HG03378 (cell line): ENCODE measurements at regions not wholly inside any gene's neighbourhood (a gene's known extent, or its start where the extent isn't known, plus 50 kb on each side); places are given as distances from the start of the nearest gene placed in this dataset.

Experiments used
- ATAC-seq: cut with Tn5 transposase; IDR thresholded peaks from one replicate; pipeline ENCODE4 v1.9.1; 2021; ENCODE audit warnings: mild to moderate bottlenecking, moderate library complexity; ENCODE audit not compliant: unreplicated experiment

- ATAC-seq: no peak
Observed at GRCh38 chr6:3997177-3997770, 81.7 kb downstream of the FAM217A start.

DNA sequence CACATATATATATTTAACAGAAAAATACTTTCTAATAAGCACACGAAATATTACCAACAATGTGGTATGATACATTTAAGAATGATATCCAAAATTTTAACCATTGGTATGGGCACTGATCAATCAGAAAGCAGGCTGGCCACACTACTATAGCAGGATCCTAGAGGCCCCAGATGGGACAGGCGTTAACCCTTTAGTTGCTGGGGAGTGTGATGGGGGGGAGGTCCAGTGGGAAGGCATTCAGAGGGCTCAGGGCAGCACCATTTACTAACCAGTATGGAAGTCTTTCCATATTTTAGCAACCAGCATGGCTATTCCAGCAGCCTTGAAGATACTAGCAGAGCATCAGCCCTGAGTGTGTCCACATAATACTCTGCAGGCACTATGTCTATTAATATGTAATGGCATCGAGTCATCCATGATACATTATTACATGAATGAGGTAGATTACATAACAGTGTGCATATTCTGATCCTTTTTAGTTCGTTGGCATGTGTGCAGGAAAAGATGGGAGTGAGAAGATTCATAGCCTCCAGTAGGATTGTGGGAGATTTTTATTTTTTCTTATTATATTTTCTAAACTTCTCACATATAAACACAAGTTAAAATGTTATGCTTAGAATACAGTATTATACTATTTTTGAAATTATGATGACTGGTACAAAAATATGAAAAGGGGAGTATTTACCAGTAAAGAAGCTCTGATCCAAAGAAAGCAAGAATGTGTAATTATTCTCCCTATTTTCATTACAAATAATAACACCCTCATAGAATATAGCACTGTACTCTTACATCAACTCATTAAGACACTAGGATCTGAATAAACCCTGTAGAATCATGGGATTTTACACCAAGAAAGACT lies 78.9 kb downstream of the FAM217A start:
- no peak for ATAC-seq

DNA sequence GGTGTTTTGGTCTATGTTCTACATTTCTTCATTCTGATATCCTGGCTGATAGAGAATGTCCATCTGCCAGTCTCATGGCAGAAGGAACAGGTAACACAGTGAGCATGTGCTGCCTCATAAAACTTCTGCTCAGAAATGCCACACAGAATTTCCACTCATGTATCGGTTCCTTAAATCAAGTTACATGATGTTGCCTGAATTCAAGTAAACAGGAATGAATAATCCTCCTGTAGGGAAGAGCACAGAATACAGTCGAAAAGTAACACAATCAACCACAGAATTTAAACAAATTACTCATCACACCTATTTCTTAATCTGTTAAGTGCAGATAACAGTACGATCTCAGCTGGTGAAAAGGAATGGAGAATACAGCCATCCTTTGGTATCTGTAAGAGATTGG lies 74.7 kb downstream of the FAM217A start:
- ATAC-seq: no peak

GRCh38 chr6:4008324-4009047 lies 70.5 kb downstream of the FAM217A start:
- peak; percentile 62 for ATAC-seq

DNA sequence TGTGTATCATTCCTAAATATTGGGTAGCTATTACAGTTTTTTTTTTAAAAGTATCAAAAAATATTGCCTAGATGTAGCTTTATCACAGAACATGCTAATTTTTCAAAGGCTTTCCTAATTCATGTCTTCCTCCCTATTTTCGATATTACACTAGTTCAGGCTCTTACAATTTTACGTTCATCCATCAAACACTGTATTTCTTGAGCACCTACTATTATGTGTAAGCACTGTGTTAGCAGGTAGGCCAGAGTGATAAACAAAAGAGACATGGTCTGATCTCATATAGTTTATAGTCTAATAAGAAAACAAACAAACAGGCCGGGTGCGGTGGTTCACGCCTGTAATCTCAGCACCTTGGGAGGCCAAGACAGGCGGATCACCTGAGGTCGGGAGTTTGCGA lies 69.5 kb downstream of the FAM217A start:
- ATAC-seq: no peak

GRCh38 chr6:4010048-4010447 lies 68.9 kb downstream of the FAM217A start:
- ATAC-seq: no peak

DNA sequence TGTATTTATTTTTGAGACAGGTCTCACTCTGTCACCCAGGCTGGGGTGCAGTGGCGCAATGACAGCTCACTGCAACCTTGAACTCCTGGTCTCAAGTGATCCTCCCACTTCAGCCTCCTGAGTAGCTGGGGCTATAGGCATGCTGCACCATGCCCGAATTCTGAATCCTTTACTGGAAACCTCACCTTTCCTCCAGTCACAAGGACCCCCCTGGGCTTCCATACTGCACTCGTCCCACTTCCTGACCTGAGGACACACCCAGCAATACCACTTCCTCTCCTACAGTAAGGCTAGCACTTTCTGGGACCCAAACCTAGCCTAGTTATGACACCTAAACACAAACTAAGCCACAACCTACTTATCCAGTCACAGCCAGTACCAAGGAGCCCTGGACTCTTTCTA lies 68.2 kb downstream of the FAM217A start:
- no peak for ATAC-seq

GRCh38 chr6:4012826-4013225 lies 66.1 kb downstream of the FAM217A start:
- ATAC-seq: no peak

- no peak for ATAC-seq
Observed at GRCh38 chr6:4017058-4017739, 61.7 kb downstream of the FAM217A start.

DNA sequence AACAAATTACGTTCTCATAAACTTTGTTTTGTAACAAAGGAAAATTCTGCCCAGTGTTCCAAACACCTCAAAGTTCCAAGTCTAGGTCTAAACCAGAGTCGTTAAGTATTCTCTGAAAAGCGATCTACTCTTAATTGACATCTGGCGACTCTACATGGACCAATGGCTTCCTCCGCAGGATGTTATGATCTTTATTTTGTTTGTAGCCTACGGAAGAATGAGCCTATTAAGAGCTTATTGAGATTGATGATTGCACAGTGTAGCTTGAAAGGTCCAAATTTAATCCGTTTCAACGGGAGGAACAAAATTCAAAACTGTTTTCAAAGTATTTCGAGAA lies 61.1 kb downstream of the FAM217A start:
- ATAC-seq: peak; percentile 18

DNA sequence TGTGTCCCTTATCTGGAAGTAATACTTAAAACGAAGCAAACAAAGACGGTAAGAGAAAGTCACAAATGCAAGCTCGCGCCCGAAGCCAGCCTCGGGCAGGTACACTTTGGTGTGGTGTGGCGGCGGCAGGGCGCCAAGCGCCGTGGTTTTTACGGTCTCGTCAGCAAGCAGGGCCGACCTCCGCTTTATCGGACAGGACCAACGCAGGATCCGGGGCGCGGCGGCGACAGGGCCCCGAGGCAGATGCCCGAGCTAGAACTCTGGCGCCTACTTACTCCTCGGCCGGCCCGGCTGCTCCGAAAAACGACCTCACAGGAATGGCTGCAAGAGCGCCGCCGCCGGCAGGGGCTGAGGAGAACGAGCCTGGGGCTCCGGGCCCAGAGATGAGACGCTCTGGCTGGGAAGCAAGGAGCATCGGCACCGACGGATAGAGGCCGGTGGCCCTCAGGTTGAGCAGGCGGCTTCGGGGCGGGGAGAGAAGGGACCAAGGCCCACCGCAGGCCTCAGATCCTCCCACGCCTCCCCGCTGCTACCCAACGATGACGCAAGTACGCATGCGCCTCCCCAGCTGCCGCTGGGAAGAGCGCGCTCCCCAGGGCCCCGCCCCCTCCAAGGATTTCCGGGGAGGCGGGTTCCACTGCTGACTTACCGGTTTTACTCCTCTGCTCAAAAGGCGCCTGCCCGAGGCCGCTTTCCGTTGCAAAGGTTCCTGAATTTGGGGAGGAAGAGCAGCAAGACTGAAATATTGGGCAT lies 60.6 kb downstream of the FAM217A start:
- ATAC-seq: peak; percentile 66
